GM12892 (cell line): ENCODE measurements at regions not wholly inside any gene's neighbourhood (a gene's known extent, or its start where the extent isn't known, plus 50 kb on each side); places are given as distances from the start of the nearest gene placed in this dataset.

Experiments used
- POLR2A ChIP-seq: IDR thresholded peaks from 2 replicates; pipeline ENCODE4 v1.6.1; 2011; ENCODE audit warnings: low read depth, low read length, control low read depth
- POLR2AphosphoS5 ChIP-seq: IDR thresholded peaks from 2 replicates; pipeline ENCODE4 v1.6.1; 2011; ENCODE audit warnings: low read depth, low read length, control low read depth

GRCh38 chr18:45270289-45270771 lies 344.9 kb upstream of the SLC14A2 start:
- TF ChIP-seq POLR2A (no peak), POLR2AphosphoS5 (no peak)
